Erythroblast (primary cell): ENCODE measurements at regions not wholly inside any gene's neighbourhood (a gene's known extent, or its start where the extent isn't known, plus 50 kb on each side); places are given as distances from the start of the nearest gene placed in this dataset.

Experiments used
- GATA1 ChIP-seq: IDR thresholded peaks from 2 replicates; pipeline ENCODE4 v1.6.1; 2011; ENCODE audit warnings: low read depth, mild to moderate bottlenecking, control low read depth, low read length, moderate library complexity
- POLR2A ChIP-seq: IDR thresholded peaks from 2 replicates; pipeline ENCODE4 v1.6.1; 2011; ENCODE audit warnings: mild to moderate bottlenecking, low read length

DNA sequence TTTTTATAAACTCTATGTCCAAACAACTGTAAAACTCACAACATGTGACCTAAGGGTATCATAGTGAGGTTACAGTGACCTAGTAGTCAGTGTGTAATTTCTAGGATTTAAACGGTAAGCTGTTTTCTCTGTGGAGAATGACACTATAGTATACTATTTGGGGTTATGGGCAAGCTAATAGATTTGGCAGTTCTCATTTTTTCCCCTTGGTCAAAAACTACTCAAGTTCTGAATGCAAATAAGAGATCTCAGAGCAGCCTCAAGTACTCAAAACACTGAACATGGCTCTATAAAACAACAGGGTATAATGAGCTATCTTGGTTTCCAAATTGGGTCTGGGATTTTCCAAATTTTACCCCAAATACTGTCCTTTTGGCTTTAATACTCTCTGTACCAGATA is 88.5 kb upstream of the HMCN1 start:
- TF ChIP-seq POLR2A (no peak), GATA1 (no peak)
